ENCODE measurements at regions not wholly inside any gene's neighbourhood (a gene's known extent, or its start where the extent isn't known, plus 50 kb on each side); places are given as distances from the start of the nearest gene placed in this dataset.

DNA sequence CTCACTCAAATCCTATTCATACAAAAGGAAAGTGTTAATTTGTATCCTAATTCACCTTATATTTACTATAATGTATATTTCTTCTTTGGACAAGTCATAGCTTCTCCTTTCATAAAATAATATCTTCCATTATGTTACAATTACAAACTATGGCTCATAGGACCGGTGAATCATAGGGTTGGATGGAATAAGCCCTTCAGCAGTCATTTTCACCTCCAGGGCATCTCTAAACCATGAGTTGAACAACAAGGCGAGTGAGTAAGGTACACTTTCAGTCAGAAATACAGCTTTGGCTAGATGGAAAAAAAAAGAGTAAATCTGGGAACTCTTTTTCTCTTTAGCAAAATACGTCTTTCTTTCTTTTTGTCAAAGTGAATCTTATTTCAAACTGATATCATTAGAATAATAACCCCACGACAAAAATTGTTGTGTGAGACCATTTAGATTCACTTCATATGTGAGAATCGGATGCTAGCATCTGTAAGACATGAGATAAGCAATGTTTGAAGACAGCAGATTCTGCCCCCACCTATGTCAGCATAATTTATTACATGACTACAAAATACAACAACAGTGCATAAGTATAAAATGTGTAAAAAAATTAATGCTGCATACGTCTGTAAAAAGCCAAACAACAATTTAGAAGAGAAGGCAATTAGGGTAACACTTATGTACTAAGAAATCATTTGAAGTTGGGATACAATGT lies 184.4 kb upstream of the SLC38A2 start:
- Histone ChIP-seq H3K27ac (ENCODE audit: low read depth in 1 of 3, low read length in 2 of 3) (no peak overlapping the region), H3K36me3 (ENCODE audit: control insufficient read depth in 3 of 3, insufficient read depth in 2 of 3, low read depth in 1 of 3, low read length in 3 of 3) (no peaks in the 10 kb centered on the region), H3K4me1 (ENCODE audit: control insufficient read depth in 3 of 3, insufficient read depth in 2 of 3, low read depth in 1 of 3, low read length in 2 of 3) (no peaks in the 10 kb centered on the region), H3K4me3 (ENCODE audit: low read depth in 1 of 3, low read length in 3 of 3) (no peak overlapping the region), H3K9me3 (ENCODE audit: control insufficient read depth in 2 of 2, insufficient read depth in 1 of 2, low read depth in 1 of 2, low read length in 1 of 2) (no peaks in the 10 kb centered on the region), H3K27me3 (ENCODE audit: control insufficient read depth in 3 of 3, insufficient read depth in 3 of 3, low read length in 3 of 3) (no peaks in the 10 kb centered on the region)
- DNase-seq, result no peak
- FAIRE-seq, result no peak
- WGBS, 3 donors, result 84 to 91% (median 90%) methylated on average over 6 of the region's 6 CpGs

DNA sequence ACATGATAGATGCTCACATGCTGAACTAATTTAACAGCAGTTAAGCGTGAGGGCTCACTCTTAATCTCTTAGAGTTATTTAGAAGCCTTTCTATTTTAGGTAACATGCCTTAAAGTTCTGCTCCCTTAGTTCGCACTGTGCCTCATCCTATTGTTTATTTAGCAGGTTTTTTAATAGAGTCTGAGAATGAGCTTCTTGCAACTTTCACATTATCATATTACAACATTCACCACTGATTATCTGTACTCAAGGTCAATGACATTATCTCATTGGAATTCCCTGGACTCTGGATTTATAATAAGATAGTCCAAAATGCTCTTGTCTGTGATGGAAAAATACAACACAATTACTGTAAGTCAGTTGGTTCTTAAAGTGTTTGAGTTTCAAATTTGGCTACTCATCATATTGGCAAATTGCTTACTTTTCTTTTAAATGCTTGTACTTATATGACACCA lies 183.6 kb upstream of the SLC38A2 start:
- Histone ChIP-seq H3K4me3 (ENCODE audit: low read depth in 1 of 3, low read length in 3 of 3) (no peak overlapping the region), H3K4me1 (ENCODE audit: control insufficient read depth in 3 of 3, insufficient read depth in 2 of 3, low read depth in 1 of 3, low read length in 2 of 3) (no peaks in the 10 kb centered on the region), H3K9me3 (ENCODE audit: control insufficient read depth in 2 of 2, insufficient read depth in 1 of 2, low read depth in 1 of 2, low read length in 1 of 2) (no peaks in the 10 kb centered on the region), H3K36me3 (ENCODE audit: control insufficient read depth in 3 of 3, insufficient read depth in 2 of 3, low read depth in 1 of 3, low read length in 3 of 3) (no peaks in the 10 kb centered on the region), H3K27me3 (ENCODE audit: control insufficient read depth in 3 of 3, insufficient read depth in 3 of 3, low read length in 3 of 3) (no peaks in the 10 kb centered on the region), H3K27ac (ENCODE audit: low read depth in 1 of 3, low read length in 2 of 3) (no peak overlapping the region)
- FAIRE-seq (no peak), DNase-seq (peak in 1 of 2 donors; percentile 33)
- 54 to 83% (median 72%) methylated on average over 2 of the region's 2 CpGs for WGBS, 3 donors

DNA sequence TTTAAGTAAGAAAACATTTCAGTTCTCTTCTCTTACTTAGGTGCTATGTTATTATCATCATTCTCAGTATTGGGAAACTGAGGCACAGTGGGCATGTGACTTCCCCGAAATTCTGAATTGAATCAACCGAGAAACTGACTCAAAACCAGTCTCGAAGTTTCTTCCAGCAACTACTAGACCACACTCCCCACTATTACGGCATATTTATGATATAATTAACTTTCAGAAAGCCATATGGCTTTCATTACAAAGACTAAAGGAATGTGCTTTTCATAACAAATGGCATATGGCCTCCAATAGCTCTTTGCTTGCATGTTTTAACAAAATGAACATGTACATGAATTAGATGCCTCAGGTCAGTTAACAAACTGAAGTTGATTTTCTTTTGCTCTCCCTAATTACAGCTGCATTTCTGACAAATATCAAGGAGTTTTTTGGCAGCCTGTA lies 182.9 kb upstream of the SLC38A2 start:
- Histone ChIP-seq H3K36me3 (ENCODE audit: control insufficient read depth in 3 of 3, insufficient read depth in 2 of 3, low read depth in 1 of 3, low read length in 3 of 3) (no peaks in the 10 kb centered on the region), H3K27me3 (ENCODE audit: control insufficient read depth in 3 of 3, insufficient read depth in 3 of 3, low read length in 3 of 3) (no peaks in the 10 kb centered on the region), H3K27ac (ENCODE audit: low read depth in 1 of 3, low read length in 2 of 3) (no peak overlapping the region), H3K4me3 (ENCODE audit: low read depth in 1 of 3, low read length in 3 of 3) (no peak overlapping the region), H3K9me3 (ENCODE audit: control insufficient read depth in 2 of 2, insufficient read depth in 1 of 2, low read depth in 1 of 2, low read length in 1 of 2) (no peaks in the 10 kb centered on the region), H3K4me1 (ENCODE audit: control insufficient read depth in 3 of 3, insufficient read depth in 2 of 3, low read depth in 1 of 3, low read length in 2 of 3) (no peaks in the 10 kb centered on the region)
- 70 to 86% (median 76%) methylated on average over 4 of the region's 4 CpGs for WGBS, 3 donors
- FAIRE-seq (no peak), DNase-seq (no peak)

DNA sequence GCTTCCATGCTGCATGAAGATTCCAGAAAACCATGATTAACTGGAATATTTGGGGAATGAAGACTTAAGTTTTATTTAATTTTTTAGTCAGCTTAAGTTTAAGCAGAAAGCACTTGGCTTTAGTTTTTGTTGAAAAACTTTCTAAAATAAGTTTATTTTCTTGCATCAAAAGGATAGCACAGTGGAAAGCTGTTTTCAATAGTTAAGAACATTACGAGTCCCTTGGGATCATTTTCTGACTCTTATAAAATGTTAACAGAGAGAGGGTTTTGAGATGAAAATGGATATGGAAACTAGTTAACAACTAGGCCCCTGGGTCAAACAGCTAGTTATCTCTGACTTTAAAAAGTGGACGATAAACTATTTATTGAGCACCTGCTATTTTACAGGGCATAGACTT lies 181.9 kb upstream of the SLC38A2 start:
- H3K4me1 ChIP-seq (ENCODE audit: control insufficient read depth in 3 of 3, insufficient read depth in 2 of 3, low read depth in 1 of 3, low read length in 2 of 3), result no peaks in the 10 kb centered on the region
- no peak overlapping the region for H3K4me3 ChIP-seq (ENCODE audit: low read depth in 1 of 3, low read length in 3 of 3)
- no peaks in the 10 kb centered on the region for H3K9me3 ChIP-seq (ENCODE audit: control insufficient read depth in 2 of 2, insufficient read depth in 1 of 2, low read depth in 1 of 2, low read length in 1 of 2)
- WGBS, 3 donors, result 78 to 91% (median 89%) methylated on average over 2 of the region's 2 CpGs
- H3K27ac ChIP-seq (ENCODE audit: low read depth in 1 of 3, low read length in 2 of 3), result no peak overlapping the region
- DNase-seq (no peak), FAIRE-seq (no peak)
- H3K36me3 ChIP-seq (ENCODE audit: control insufficient read depth in 3 of 3, insufficient read depth in 2 of 3, low read depth in 1 of 3, low read length in 3 of 3), result no peaks in the 10 kb centered on the region
- H3K27me3 ChIP-seq (ENCODE audit: control insufficient read depth in 3 of 3, insufficient read depth in 3 of 3, low read length in 3 of 3), result no peaks in the 10 kb centered on the region

DNA sequence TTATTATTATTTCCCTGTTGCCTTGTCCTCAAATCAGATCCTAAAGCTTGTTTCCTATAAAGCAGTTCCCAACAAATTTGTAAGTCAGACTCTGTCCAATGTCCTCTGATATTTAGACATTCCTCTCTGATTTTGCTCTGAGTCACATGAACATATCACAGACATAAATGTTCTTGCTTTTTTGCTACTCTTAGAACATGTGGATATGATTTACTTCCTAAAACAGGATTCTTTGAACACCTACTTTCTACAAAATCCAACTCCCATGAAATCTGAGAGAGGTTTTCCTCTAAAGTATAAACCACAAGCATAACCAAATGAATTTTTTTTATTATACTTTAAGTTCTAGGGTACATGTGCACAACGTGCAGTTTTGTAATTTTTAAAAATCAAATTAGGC lies 181.3 kb upstream of the SLC38A2 start:
- WGBS, 3 donors, result 77 to 89% (median 84%) methylated on average over 1 of the region's 1 CpG

DNA sequence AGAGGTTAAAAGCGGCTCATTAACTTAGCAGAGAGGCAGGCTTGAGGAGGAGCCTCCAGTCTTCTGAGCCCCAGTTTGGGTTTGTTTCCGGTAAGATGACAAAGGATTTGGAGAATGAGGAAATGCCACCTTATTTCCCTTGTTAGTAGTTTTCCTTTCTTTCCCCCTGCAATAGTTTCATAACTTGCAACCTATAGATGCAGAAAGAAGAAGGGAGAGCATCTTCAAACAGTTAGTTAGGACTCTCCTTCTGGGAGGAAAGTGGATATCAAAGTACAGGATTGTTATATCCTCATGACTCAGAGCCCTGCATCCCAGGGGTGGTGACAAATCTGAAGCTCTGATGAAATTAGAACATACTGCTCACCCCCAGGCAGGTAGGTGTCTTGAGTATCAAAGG lies 180.7 kb upstream of the SLC38A2 start:
- DNase-seq, result no peak
- FAIRE-seq, result no peak
- 94% methylated on average over 2 of the region's 2 CpGs for WGBS, 3 donors
- Histone ChIP-seq H3K36me3 (ENCODE audit: control insufficient read depth in 3 of 3, insufficient read depth in 2 of 3, low read depth in 1 of 3, low read length in 3 of 3) (no peaks in the 10 kb centered on the region), H3K9me3 (ENCODE audit: control insufficient read depth in 2 of 2, insufficient read depth in 1 of 2, low read depth in 1 of 2, low read length in 1 of 2) (no peaks in the 10 kb centered on the region), H3K27ac (ENCODE audit: low read depth in 1 of 3, low read length in 2 of 3) (no peak overlapping the region), H3K27me3 (ENCODE audit: control insufficient read depth in 3 of 3, insufficient read depth in 3 of 3, low read length in 3 of 3) (no peaks in the 10 kb centered on the region), H3K4me3 (ENCODE audit: low read depth in 1 of 3, low read length in 3 of 3) (no peak overlapping the region), H3K4me1 (ENCODE audit: control insufficient read depth in 3 of 3, insufficient read depth in 2 of 3, low read depth in 1 of 3, low read length in 2 of 3) (no peaks in the 10 kb centered on the region)

More for the DNA sequence above, 181.3 kb upstream of the SLC38A2 start:
- no peak overlapping the region for H3K27ac ChIP-seq (ENCODE audit: low read depth in 1 of 3, low read length in 2 of 3)
- no peaks in the 10 kb centered on the region for H3K9me3 ChIP-seq (ENCODE audit: control insufficient read depth in 2 of 2, insufficient read depth in 1 of 2, low read depth in 1 of 2, low read length in 1 of 2)
- no peak overlapping the region for H3K4me3 ChIP-seq (ENCODE audit: low read depth in 1 of 3, low read length in 3 of 3)
- DNase-seq, result no peak
- FAIRE-seq, result no peak
- no peaks in the 10 kb centered on the region for H3K4me1 ChIP-seq (ENCODE audit: control insufficient read depth in 3 of 3, insufficient read depth in 2 of 3, low read depth in 1 of 3, low read length in 2 of 3)
- no peaks in the 10 kb centered on the region for H3K36me3 ChIP-seq (ENCODE audit: control insufficient read depth in 3 of 3, insufficient read depth in 2 of 3, low read depth in 1 of 3, low read length in 3 of 3)
- no peaks in the 10 kb centered on the region for H3K27me3 ChIP-seq (ENCODE audit: control insufficient read depth in 3 of 3, insufficient read depth in 3 of 3, low read length in 3 of 3)

DNA sequence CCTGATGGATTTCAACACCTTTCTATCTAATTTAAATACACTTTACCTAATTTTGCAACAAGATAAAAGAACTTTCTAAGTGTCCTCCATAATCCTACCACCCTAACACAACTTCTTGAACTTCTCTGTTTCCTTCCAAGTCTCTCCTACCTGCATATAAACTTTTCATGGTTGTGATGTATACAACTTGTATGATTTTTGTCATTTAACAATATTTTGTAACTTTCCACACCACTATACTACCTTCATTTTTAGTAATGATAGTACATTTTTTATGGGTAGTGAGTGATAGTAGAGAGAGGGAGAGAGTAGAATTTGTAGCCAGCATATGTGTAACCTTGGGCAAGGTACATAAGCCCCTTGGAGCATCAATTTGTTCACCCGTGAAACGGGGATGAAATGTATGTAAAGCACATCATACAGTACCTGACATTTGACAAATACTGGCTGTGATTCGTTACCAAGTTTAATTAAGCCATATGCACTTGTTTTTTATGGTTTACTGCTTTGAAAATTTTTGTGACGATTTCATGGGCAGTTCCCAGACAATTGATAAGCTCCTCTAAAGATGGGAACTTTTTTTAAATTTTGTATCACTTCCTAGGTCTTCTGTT lies 177.8 kb upstream of the SLC38A2 start:
- no peaks in the 10 kb centered on the region for H3K27me3 ChIP-seq (ENCODE audit: control insufficient read depth in 3 of 3, insufficient read depth in 3 of 3, low read length in 3 of 3)
- no peak overlapping the region for H3K4me3 ChIP-seq (ENCODE audit: low read depth in 1 of 3, low read length in 3 of 3)
- DNase-seq (no peak), FAIRE-seq (no peak)
- WGBS, 3 donors, result 85 to 95% (median 94%) methylated on average over 4 of the region's 4 CpGs
- H3K27ac ChIP-seq (ENCODE audit: low read depth in 1 of 3, low read length in 2 of 3), result no peak overlapping the region
- peaks cover 0 to 3% (median 0%) of the 10 kb centered on the region in 3 donors for H3K4me1 ChIP-seq (ENCODE audit: control insufficient read depth in 3 of 3, insufficient read depth in 2 of 3, low read depth in 1 of 3, low read length in 2 of 3)
- no peaks in the 10 kb centered on the region for H3K36me3 ChIP-seq (ENCODE audit: control insufficient read depth in 3 of 3, insufficient read depth in 2 of 3, low read depth in 1 of 3, low read length in 3 of 3)
- H3K9me3 ChIP-seq (ENCODE audit: control insufficient read depth in 2 of 2, insufficient read depth in 1 of 2, low read depth in 1 of 2, low read length in 1 of 2), result peaks cover 0 to 4% of the 10 kb centered on the region in 2 donors

DNA sequence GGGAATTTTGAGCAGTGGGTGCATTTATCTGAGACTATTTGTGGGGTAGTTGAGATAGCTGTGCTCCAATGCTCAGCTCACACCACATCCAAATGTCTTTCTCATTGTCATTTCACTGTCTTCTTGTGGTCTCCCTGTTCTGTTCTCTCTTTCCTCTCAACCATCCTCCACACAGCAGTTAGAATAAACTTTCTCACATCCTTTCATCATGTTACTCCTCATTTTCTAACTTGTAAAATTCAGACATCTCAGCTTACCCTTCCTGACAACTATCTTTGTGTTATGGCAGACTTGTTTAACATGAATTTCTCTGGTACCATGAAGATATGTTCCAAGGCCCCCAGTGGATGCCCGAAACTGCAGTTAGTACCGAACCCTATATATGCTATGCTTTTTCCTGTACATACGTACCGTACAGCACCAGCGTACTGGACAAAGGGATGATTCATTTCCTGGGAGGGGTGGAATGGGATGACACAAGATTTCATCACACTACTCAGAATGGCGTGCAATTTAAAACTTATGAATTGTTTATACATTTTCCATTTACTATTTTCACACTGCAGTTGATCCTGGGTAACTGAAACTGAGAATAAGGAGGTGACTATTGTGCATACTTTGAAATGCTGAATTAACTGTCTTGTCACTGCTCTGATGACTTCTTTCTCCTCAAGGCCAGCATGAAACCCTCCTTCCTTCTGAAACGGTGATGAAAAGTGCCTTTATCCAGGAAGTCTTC lies 177.1 kb upstream of the SLC38A2 start:
- DNase-seq (no peak), FAIRE-seq (no peak)
- no peaks in the 10 kb centered on the region for H3K27me3 ChIP-seq (ENCODE audit: control insufficient read depth in 3 of 3, insufficient read depth in 3 of 3, low read length in 3 of 3)
- no peak overlapping the region for H3K4me3 ChIP-seq (ENCODE audit: low read depth in 1 of 3, low read length in 3 of 3)
- H3K36me3 ChIP-seq (ENCODE audit: control insufficient read depth in 3 of 3, insufficient read depth in 2 of 3, low read depth in 1 of 3, low read length in 3 of 3), result no peaks in the 10 kb centered on the region
- 77 to 88% (median 84%) methylated on average over 7 of the region's 7 CpGs for WGBS, 3 donors
- peak overlapping the region in 1 of 3 donors; percentile 21 for H3K27ac ChIP-seq (ENCODE audit: low read depth in 1 of 3, low read length in 2 of 3)
- H3K4me1 ChIP-seq (ENCODE audit: control insufficient read depth in 3 of 3, insufficient read depth in 2 of 3, low read depth in 1 of 3, low read length in 2 of 3), result peaks cover 0 to 3% (median 0%) of the 10 kb centered on the region in 3 donors
- H3K9me3 ChIP-seq (ENCODE audit: control insufficient read depth in 2 of 2, insufficient read depth in 1 of 2, low read depth in 1 of 2, low read length in 1 of 2), result peaks cover 0 to 8% of the 10 kb centered on the region in 2 donors
